Kidney epithelial cell (primary cell): ENCODE measurements at regions not wholly inside any gene's neighbourhood (a gene's known extent, or its start where the extent isn't known, plus 50 kb on each side); places are given as distances from the start of the nearest gene placed in this dataset.

Source experiments
- DNase-seq: peaks from one replicate; pipeline ENCODE4 v3.0.0-alpha.2; 2010; ENCODE audit warnings: low read depth
- H3K27me3 ChIP-seq: 2 replicates; pipeline ENCODE4 v1.6.0; 2011; ENCODE audit warnings: low read length; ENCODE audit not compliant: control insufficient read depth, insufficient read depth
- H3K36me3 ChIP-seq: 2 replicates; pipeline ENCODE4 v1.5.1; 2011; ENCODE audit warnings: low read length; ENCODE audit not compliant: control insufficient read depth, insufficient read depth
- H3K4me3 ChIP-seq: 2 replicates; pipeline ENCODE4 v1.5.1; 2011; ENCODE audit warnings: low read depth, mild to moderate bottlenecking, control low read depth, low read length
- CTCF ChIP-seq: IDR thresholded peaks from 2 replicates; pipeline ENCODE4 v1.5.1; 2011; ENCODE audit warnings: mild to moderate bottlenecking, moderate library complexity, low read length, control low read depth, inconsistent platforms; ENCODE audit not compliant: insufficient read depth, poor library complexity, severe bottlenecking

- no peak for DNase-seq
- Histone ChIP-seq H3K36me3 (no peaks in the 10 kb centered on the region), H3K27me3 (no peaks in the 10 kb centered on the region), H3K4me3 (no peak overlapping the region)
- no peak for TF ChIP-seq CTCF
Measured at GRCh38 chr2:126029316-126029715, 626.6 kb upstream of the GYPC start.

GRCh38 chr2:126038861-126039260 is 617.1 kb upstream of the GYPC start:
- no peaks in the 10 kb centered on the region for H3K27me3 ChIP-seq
- no peak overlapping the region for H3K4me3 ChIP-seq
- TF ChIP-seq CTCF = no peak
- no peaks in the 10 kb centered on the region for H3K36me3 ChIP-seq
- DNase-seq = no peak

GRCh38 chr2:126041391-126042047 is 614.4 kb upstream of the GYPC start:
- no peak overlapping the region for H3K4me3 ChIP-seq
- no peaks in the 10 kb centered on the region for H3K36me3 ChIP-seq
- no peak for TF ChIP-seq CTCF
- no peak for DNase-seq
- H3K27me3 ChIP-seq = no peaks in the 10 kb centered on the region

GRCh38 chr2:126042089-126042488 is 613.9 kb upstream of the GYPC start:
- no peak for TF ChIP-seq CTCF
- H3K36me3 ChIP-seq = no peaks in the 10 kb centered on the region
- no peak overlapping the region for H3K4me3 ChIP-seq
- no peak for DNase-seq
- H3K27me3 ChIP-seq = no peaks in the 10 kb centered on the region

- DNase-seq = no peak
- H3K27me3 ChIP-seq = no peaks in the 10 kb centered on the region
- no peak for TF ChIP-seq CTCF
- H3K36me3 ChIP-seq = no peaks in the 10 kb centered on the region
- no peak overlapping the region for H3K4me3 ChIP-seq
Measured at GRCh38 chr2:126048719-126049118, 607.2 kb upstream of the GYPC start.

- Histone ChIP-seq H3K4me3 (no peak overlapping the region), H3K27me3 (no peaks in the 10 kb centered on the region), H3K36me3 (no peaks in the 10 kb centered on the region)
- DNase-seq = no peak
- TF ChIP-seq CTCF = no peak
Measured at GRCh38 chr2:126049461-126049860, 606.5 kb upstream of the GYPC start.
